ENCODE measurements at regions not wholly inside any gene's neighbourhood (a gene's known extent, or its start where the extent isn't known, plus 50 kb on each side); places are given as distances from the start of the nearest gene placed in this dataset.

- TF ChIP-seq CTCF (IDR thresholded peaks at IDR 0.05) = no peak
- TF ChIP-seq POLR2A (IDR thresholded peaks at IDR 0.05) = no peak
Observed at GRCh38 chr13:50715402-50716146, 127.9 kb downstream of the DLEU7 start.

All from lower leg skin (tissue), 3 donors.